Gastroesophageal sphincter (tissue), 4 donors: ENCODE measurements at regions not wholly inside any gene's neighbourhood (a gene's known extent, or its start where the extent isn't known, plus 50 kb on each side); places are given as distances from the start of the nearest gene placed in this dataset.

Source experiments
- ATAC-seq: fragments of 150-250 bp; one replicate; pipeline ENCODE4 v1.9.1; 2016; ENCODE audit warnings: mild to moderate bottlenecking, moderate library complexity
- H3K27ac ChIP-seq, 4 donors: fragments of 200-600 bp; sonication (generic) in 3 of 4; 1 replicate in 3 of 4; 2 replicates in 1 of 4; pipeline ENCODE4 v1.5.1; 2016 to 2019
- H3K27me3 ChIP-seq: fragments of 200-600 bp; sonication (generic); one replicate; pipeline ENCODE4 v1.5.1; 2019
- H3K36me3 ChIP-seq, 2 donors: fragments of 200-600 bp; sonication (generic); one replicate each; pipeline ENCODE4 v1.5.1; 2019; ENCODE audit warnings: control low read depth in 1 of 2
- H3K4me1 ChIP-seq, 3 donors: fragments of 200-600 bp; sonication (generic); 1 replicate in 2 of 3; 2 replicates in 1 of 3; pipeline ENCODE4 v1.5.1; 2016 to 2019; ENCODE audit warnings: control low read depth in 2 of 3
- H3K4me3 ChIP-seq, 2 donors: fragments of 200-600 bp; sonication (generic); one replicate each; pipeline ENCODE4 v1.5.1; 2019; ENCODE audit warnings: mild to moderate bottlenecking in 1 of 2, moderate library complexity in 1 of 2
- H3K9me3 ChIP-seq, 3 donors: fragments of 200-600 bp; sonication (generic); one replicate each; pipeline ENCODE4 v1.5.1; 2017 to 2019; ENCODE audit warnings: control low read depth in 2 of 3
- EP300 ChIP-seq: sonication (generic); formaldehyde crosslinking; IDR thresholded peaks from one replicate; pipeline ENCODE4 v1.6.1; 2017; ENCODE audit warnings: antibody characterized with exemption, mild to moderate bottlenecking
- POLR2A ChIP-seq, 2 donors: fragments of 450-650 bp; IDR thresholded peaks; one replicate each; pipeline ENCODE4 v1.6.1; 2017; ENCODE audit warnings: antibody characterized with exemption in 2 of 2, mild to moderate bottlenecking in 2 of 2, moderate library complexity in 1 of 2
- POLR2AphosphoS5 ChIP-seq: sonication (generic); formaldehyde crosslinking; IDR thresholded peaks from one replicate; pipeline ENCODE4 v1.6.1; 2017; ENCODE audit warnings: antibody characterized with exemption
- WGBS, 2 donors: methylation state at CpG; one replicate each; pipeline ENCODE4 v1.1.5; 2018; ENCODE audit warnings: low coverage in 1 of 2; 5-methylcytosine and 5-hydroxymethylcytosine counted together
- TF ChIP-seq, protein P1 (sequence below), 4 experiments: fragments of 200-600 bp in 2 of 4; fragments of 450-650 bp in 2 of 4; sonication (generic) in 1 of 4; IDR thresholded peaks; one replicate each; pipeline ENCODE4 v1.5.1; 2017 to 2019; ENCODE audit warnings: antibody characterized with exemption in 4 of 4, mild to moderate bottlenecking in 2 of 4, moderate library complexity in 2 of 4

DNA sequence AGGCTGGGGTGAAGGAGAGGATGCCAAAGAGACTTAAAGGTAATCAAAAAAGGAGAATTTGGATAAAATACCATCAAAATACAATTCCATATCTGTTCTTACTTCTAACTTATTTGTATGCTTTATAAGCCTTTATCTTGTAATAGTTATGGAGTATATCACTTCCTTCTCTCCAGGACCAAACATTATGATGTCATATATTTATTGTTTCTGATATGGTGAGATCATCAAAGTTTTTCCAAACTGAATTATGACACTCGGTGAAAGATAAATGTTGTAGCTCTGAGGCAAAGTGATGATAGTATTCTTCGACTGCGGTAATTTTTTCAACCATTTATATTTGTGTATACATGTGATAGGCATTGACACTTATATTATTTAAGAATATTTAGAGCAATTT, 619.3 kb upstream of the TECRL start:
- Histone ChIP-seq H3K27ac (no peak overlapping the region), H3K27me3 (no peaks in the 10 kb centered on the region), H3K9me3 (no peaks in the 10 kb centered on the region), H3K36me3 (no peaks in the 10 kb centered on the region), H3K4me3 (no peak overlapping the region), H3K4me1 (no peaks in the 10 kb centered on the region)
- no peak for ATAC-seq
- TF ChIP-seq POLR2A (IDR thresholded peaks at IDR 0.05) (no peak), EP300 (no peak), POLR2AphosphoS5 (no peak)
- TF ChIP-seq, protein P1, sequence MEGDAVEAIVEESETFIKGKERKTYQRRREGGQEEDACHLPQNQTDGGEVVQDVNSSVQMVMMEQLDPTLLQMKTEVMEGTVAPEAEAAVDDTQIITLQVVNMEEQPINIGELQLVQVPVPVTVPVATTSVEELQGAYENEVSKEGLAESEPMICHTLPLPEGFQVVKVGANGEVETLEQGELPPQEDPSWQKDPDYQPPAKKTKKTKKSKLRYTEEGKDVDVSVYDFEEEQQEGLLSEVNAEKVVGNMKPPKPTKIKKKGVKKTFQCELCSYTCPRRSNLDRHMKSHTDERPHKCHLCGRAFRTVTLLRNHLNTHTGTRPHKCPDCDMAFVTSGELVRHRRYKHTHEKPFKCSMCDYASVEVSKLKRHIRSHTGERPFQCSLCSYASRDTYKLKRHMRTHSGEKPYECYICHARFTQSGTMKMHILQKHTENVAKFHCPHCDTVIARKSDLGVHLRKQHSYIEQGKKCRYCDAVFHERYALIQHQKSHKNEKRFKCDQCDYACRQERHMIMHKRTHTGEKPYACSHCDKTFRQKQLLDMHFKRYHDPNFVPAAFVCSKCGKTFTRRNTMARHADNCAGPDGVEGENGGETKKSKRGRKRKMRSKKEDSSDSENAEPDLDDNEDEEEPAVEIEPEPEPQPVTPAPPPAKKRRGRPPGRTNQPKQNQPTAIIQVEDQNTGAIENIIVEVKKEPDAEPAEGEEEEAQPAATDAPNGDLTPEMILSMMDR (IDR thresholded peaks at IDR 0.05), result no peak
- 98 to 99% methylated on average over 3 of the region's 3 CpGs for WGBS, 2 donors

DNA sequence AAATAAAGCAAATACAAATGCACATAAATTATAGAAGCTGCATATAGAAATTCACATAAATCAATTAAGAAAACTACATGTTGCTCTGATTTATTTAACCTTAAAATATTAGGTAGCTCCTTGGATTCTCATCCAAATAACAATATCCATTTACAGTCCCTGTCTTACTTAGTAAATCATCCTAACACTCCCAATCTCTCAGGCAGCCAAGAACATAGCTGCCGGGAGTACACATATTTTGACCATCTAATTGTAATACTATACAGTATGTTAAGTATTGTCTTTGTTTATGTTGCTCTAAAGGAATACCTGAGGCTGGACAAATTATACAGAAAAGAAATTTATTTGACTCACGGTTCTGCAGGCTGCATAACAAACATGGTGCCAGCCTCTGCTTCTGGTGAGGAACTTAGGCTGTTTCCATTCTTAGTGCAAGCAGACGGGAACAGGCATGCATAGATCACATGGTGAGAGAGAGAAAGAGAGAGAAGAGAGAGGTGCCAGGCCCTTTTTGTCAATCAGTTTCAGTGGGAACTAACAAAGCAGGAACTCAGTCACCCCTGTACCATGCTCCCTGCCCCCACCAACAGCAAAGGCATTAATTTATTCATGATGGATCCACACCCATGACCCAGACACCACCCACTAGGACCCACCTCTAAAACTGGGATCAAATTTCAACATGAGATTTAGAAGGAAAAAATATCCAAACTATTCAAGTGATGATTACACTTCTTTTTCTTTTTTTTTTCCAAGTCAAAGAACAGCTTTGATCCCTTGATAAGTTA, 614.8 kb upstream of the TECRL start:
- H3K4me1 ChIP-seq, result no peaks in the 10 kb centered on the region
- H3K9me3 ChIP-seq, result no peaks in the 10 kb centered on the region
- no peak overlapping the region for H3K27ac ChIP-seq
- no peak for ATAC-seq
- WGBS, 2 donors, result 51 to 60% methylated on average over 3 of the region's 3 CpGs
- TF ChIP-seq POLR2A (IDR thresholded peaks at IDR 0.05) (no peak), EP300 (no peak), POLR2AphosphoS5 (no peak)
- TF ChIP-seq, protein P1 (IDR thresholded peaks at IDR 0.05), result no peak
- no peaks in the 10 kb centered on the region for H3K36me3 ChIP-seq
- H3K27me3 ChIP-seq, result no peaks in the 10 kb centered on the region
- no peak overlapping the region for H3K4me3 ChIP-seq

DNA sequence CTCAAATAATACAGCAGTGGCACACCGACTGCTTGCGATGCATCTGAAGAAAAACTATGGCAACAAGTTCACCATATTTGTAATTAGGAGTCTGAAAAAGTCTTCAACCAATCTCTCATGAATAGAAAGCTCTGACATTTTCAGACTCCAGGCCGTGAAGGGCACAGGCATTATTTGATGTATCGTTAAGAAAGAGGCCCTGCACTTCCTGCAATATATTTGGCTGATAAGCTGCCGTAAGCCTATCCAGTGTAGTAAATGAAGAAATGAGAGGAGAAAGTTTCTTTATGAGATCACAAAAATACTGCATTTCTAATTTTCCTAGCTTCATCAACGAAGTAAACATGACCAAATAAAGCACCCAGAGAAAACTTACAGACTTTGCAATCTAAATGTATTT, 613.8 kb upstream of the TECRL start:
- TF ChIP-seq POLR2AphosphoS5, result no peak
- TF ChIP-seq EP300, result no peak
- TF ChIP-seq, protein P1 (IDR thresholded peaks at IDR 0.05), result no peak
- no peak for TF ChIP-seq POLR2A (IDR thresholded peaks at IDR 0.05)
- Histone ChIP-seq H3K27ac (no peak overlapping the region), H3K4me1 (no peaks in the 10 kb centered on the region), H3K27me3 (no peaks in the 10 kb centered on the region), H3K9me3 (no peaks in the 10 kb centered on the region), H3K4me3 (no peak overlapping the region), H3K36me3 (no peaks in the 10 kb centered on the region)
- no peak for ATAC-seq
- WGBS, 2 donors, result 40 to 60% methylated on average over 6 of the region's 6 CpGs

DNA sequence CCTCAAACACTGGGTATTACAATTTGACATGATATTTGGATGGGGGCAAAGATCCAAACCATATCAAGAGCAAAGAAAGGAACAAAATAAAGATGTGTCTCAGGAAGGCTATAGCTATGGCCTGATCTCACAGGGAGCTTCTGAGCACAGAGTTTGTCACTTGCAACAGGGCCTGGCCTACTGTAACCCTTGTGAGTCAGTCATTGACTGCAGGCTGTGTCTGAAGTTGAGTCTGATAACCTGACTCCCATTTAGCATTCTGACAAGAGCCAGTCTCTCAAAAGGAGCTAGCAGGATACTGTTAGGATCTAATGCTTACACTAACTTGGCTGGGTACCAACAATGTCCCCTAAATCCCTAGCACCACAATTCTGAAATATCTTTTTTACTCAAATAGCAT, 612.5 kb upstream of the TECRL start:
- no peak overlapping the region for H3K27ac ChIP-seq
- no peak for ATAC-seq
- H3K4me3 ChIP-seq, result no peak overlapping the region
- no peaks in the 10 kb centered on the region for H3K9me3 ChIP-seq
- no peak for TF ChIP-seq EP300
- TF ChIP-seq, protein P1 (IDR thresholded peaks at IDR 0.05), result no peak
- no peak for TF ChIP-seq POLR2AphosphoS5
- TF ChIP-seq POLR2A (IDR thresholded peaks at IDR 0.05), result no peak
- no peaks in the 10 kb centered on the region for H3K4me1 ChIP-seq
- no peaks in the 10 kb centered on the region for H3K36me3 ChIP-seq
- H3K27me3 ChIP-seq, result no peaks in the 10 kb centered on the region

DNA sequence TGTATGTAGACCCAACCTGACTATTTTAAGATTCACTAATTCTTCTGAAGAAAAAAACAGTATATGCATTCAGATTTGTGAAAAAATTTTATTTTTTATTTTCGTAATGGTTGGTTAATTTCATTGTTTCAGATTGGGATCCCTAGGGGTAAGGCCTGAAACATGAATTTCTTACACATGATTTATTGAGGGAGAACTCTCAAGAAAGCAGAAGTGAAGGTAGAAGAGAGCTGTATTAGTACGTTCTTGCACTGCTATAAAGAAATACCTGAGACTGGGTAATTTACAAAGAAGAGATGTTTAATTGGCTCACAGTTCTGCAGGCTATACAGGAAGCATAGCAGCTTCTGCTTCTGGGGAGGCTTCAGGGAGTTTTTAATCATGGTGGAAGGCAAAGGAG, 611.9 kb upstream of the TECRL start:
- H3K4me1 ChIP-seq, result no peaks in the 10 kb centered on the region
- ATAC-seq, result no peak
- H3K4me3 ChIP-seq, result no peak overlapping the region
- TF ChIP-seq EP300 (no peak), POLR2A (IDR thresholded peaks at IDR 0.05) (no peak), POLR2AphosphoS5 (no peak)
- TF ChIP-seq, protein P1 (IDR thresholded peaks at IDR 0.05), result no peak
- H3K36me3 ChIP-seq, result no peaks in the 10 kb centered on the region
- no peaks in the 10 kb centered on the region for H3K9me3 ChIP-seq
- 78 to 81% methylated on average over 2 of the region's 2 CpGs for WGBS, 2 donors
- no peak overlapping the region for H3K27ac ChIP-seq
- H3K27me3 ChIP-seq, result no peaks in the 10 kb centered on the region
